ENCODE measurements at regions not wholly inside any gene's neighbourhood (a gene's known extent, or its start where the extent isn't known, plus 50 kb on each side); places are given as distances from the start of the nearest gene placed in this dataset.

DNA sequence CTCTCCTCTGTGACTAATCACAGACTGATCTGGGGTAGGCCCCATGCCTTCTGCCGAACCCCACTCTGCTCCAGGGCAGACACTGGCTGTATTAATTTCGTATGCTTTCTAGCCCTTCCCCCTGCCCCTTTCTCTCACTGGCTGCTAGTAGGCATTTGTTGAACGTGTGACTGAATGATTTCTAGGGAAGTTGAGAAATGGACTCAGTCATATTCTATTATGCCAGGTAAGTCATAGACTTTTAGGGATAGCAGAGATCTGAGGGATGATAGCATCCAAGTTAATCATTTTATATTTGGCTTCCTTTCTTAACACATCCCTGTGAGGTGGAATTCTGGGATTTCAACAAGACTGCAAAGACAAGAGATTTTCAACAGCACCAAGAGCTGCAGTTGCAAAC lies 166.4 kb downstream of the FGF9 start:
- TF ChIP-seq CTCF (conservative IDR thresholded peaks at IDR 0.05 in 1 of 2, IDR thresholded peaks at IDR 0.05 in 1 of 2; ENCODE audit: low read depth in 1 of 2, low read length in 2 of 2) (no peak), EZH2 (IDR thresholded peaks at IDR 0.05; ENCODE audit: low read length, missing control alignments) (no peak)
